H9 (cell line): ENCODE measurements at regions not wholly inside any gene's neighbourhood (a gene's known extent, or its start where the extent isn't known, plus 50 kb on each side); places are given as distances from the start of the nearest gene placed in this dataset.

Experiments
- DNase-seq: peaks from one replicate; pipeline ENCODE4 v3.0.0-alpha.2; 2017
- H2AFZ ChIP-seq: one replicate; pipeline ENCODE4 v1.6.1; 2013; ENCODE audit warnings: mild to moderate bottlenecking, low read length, control low read depth, moderate library complexity
- H2AK5ac ChIP-seq: 2 replicates; pipeline ENCODE4 v1.6.1; 2013; ENCODE audit warnings: low read length, control low read depth, mixed read lengths; ENCODE audit not compliant: insufficient read length
- H2BK120ac ChIP-seq: one replicate; pipeline ENCODE4 v1.6.1; 2013; ENCODE audit warnings: low read depth, mild to moderate bottlenecking, low read length, control low read depth, inconsistent platforms; ENCODE audit not compliant: poor library complexity, severe bottlenecking
- H2BK12ac ChIP-seq: 2 replicates; pipeline ENCODE4 v1.6.1; 2013; ENCODE audit warnings: low read length, control low read depth, mixed read lengths, low read depth; ENCODE audit not compliant: insufficient read length
- H2BK15ac ChIP-seq: 2 replicates; pipeline ENCODE4 v1.6.1; 2013; ENCODE audit warnings: low read depth, low read length, control low read depth
- H2BK20ac ChIP-seq: one replicate; pipeline ENCODE4 v1.6.1; 2013; ENCODE audit warnings: low read depth, mild to moderate bottlenecking, low read length, control low read depth, inconsistent platforms; ENCODE audit not compliant: poor library complexity, severe bottlenecking
- H2BK5ac ChIP-seq: 2 replicates; pipeline ENCODE4 v1.6.1; 2013; ENCODE audit warnings: low read length, control low read depth, mixed read lengths; ENCODE audit not compliant: insufficient read length
- H3K14ac ChIP-seq: 2 replicates; pipeline ENCODE4 v1.6.1; 2013; ENCODE audit warnings: low read length, control low read depth; ENCODE audit not compliant: insufficient read depth
- H3K18ac ChIP-seq: 2 replicates; pipeline ENCODE4 v1.6.1; 2013; ENCODE audit warnings: low read depth, mild to moderate bottlenecking, mixed read lengths, low read length, control low read depth; ENCODE audit not compliant: insufficient read length
- H3K23ac ChIP-seq: 2 replicates; pipeline ENCODE4 v1.6.1; 2013; ENCODE audit warnings: low read length, control low read depth, mixed read lengths, low read depth; ENCODE audit not compliant: insufficient read length
- H3K23me2 ChIP-seq: 2 replicates; pipeline ENCODE4 v1.6.1; 2013; ENCODE audit warnings: low read depth, mild to moderate bottlenecking, mixed read lengths, low read length, control low read depth; ENCODE audit not compliant: insufficient read length, poor library complexity, severe bottlenecking
- H3K27ac ChIP-seq: 2 replicates; pipeline ENCODE4 v1.5.1; 2013; ENCODE audit warnings: low read length, control low read depth, mixed read lengths, low read depth; ENCODE audit not compliant: insufficient read length
- H3K27me3 ChIP-seq: 2 replicates; pipeline ENCODE4 v1.6.1; 2013; ENCODE audit warnings: low read length, control low read depth, inconsistent platforms; ENCODE audit not compliant: insufficient read depth
- H3K4ac ChIP-seq: 2 replicates; pipeline ENCODE4 v1.6.1; 2013; ENCODE audit warnings: low read depth, mild to moderate bottlenecking, control low read depth, inconsistent platforms, low read length, moderate library complexity
- H3K4me1 ChIP-seq: 2 replicates; pipeline ENCODE4 v1.6.1; 2013; ENCODE audit warnings: low read length, control low read depth, inconsistent platforms; ENCODE audit not compliant: insufficient read depth
- H3K4me2 ChIP-seq: 2 replicates; pipeline ENCODE4 v1.6.1; 2013; ENCODE audit warnings: low read length, control low read depth, mixed read lengths; ENCODE audit not compliant: insufficient read length, insufficient read depth
- H3K56ac ChIP-seq: 2 replicates; pipeline ENCODE4 v1.6.1; 2013; ENCODE audit warnings: low read depth, mild to moderate bottlenecking, mixed read lengths, low read length, control low read depth; ENCODE audit not compliant: insufficient read length
- H3K79me1 ChIP-seq: 2 replicates; pipeline ENCODE4 v1.6.1; 2013; ENCODE audit warnings: low read depth, mild to moderate bottlenecking, moderate library complexity, low read length, control low read depth, inconsistent platforms; ENCODE audit not compliant: insufficient read depth, poor library complexity, severe bottlenecking
- H3K79me2 ChIP-seq: 2 replicates; pipeline ENCODE4 v1.6.1; 2013; ENCODE audit warnings: low read length, control low read depth, inconsistent platforms; ENCODE audit not compliant: insufficient read depth
- H3K9ac ChIP-seq: 2 replicates; pipeline ENCODE4 v1.6.1; 2013; ENCODE audit warnings: low read length, control low read depth, mixed read lengths; ENCODE audit not compliant: insufficient read length; ENCODE audit errors: extremely low read depth
- H3K9me3 ChIP-seq: one replicate; pipeline ENCODE4 v1.6.1; 2013; ENCODE audit warnings: low read depth, low read length, inconsistent platforms; ENCODE audit not compliant: control insufficient read depth
- H3T11ph ChIP-seq: one replicate; pipeline ENCODE4 v1.6.1; 2013; ENCODE audit warnings: mild to moderate bottlenecking, low read length, control low read depth, inconsistent platforms
- H4K20me1 ChIP-seq: one replicate; pipeline ENCODE4 v1.6.1; 2013; ENCODE audit not compliant: control insufficient read depth, insufficient read length, insufficient read depth
- H4K5ac ChIP-seq: 2 replicates; pipeline ENCODE4 v1.6.1; 2013; ENCODE audit warnings: low read depth, mild to moderate bottlenecking, mixed read lengths, low read length, control low read depth; ENCODE audit not compliant: insufficient read length
- H4K8ac ChIP-seq: replicated peaks from 2 replicates; pipeline ENCODE4 v1.6.1; 2013; ENCODE audit warnings: low read length, control low read depth, mixed read lengths, low read depth; ENCODE audit not compliant: insufficient read length
- H4K91ac ChIP-seq: 2 replicates; pipeline ENCODE4 v1.6.1; 2013; ENCODE audit warnings: low read depth, mild to moderate bottlenecking, moderate library complexity, mixed read lengths, low read length, control low read depth; ENCODE audit not compliant: insufficient read length
- H3K27ac Mint-ChIP-seq, 3 experiments: 2 replicates in 2 of 3; 3 replicates in 1 of 3; pipeline ENCODE4 v1.8.0; 2020 to 2021; ENCODE audit warnings: mixed read lengths in 3 of 3, mild to moderate bottlenecking in 1 of 3, moderate library complexity in 1 of 3
- H3K27me3 Mint-ChIP-seq: 2 replicates; pipeline ENCODE4 v1.8.0; 2021; ENCODE audit warnings: low read depth, mild to moderate bottlenecking, moderate library complexity, mixed read lengths
- H3K36me3 Mint-ChIP-seq, 3 experiments: 2 replicates in 2 of 3; 3 replicates in 1 of 3; pipeline ENCODE4 v1.8.0; 2020 to 2021; ENCODE audit warnings: low read depth in 3 of 3, mixed read lengths in 3 of 3; ENCODE audit not compliant: insufficient read depth in 1 of 3
- H3K4me1 Mint-ChIP-seq, 2 experiments: 2 replicates each; pipeline ENCODE4 v1.8.0; 2020; ENCODE audit warnings: mixed read lengths in 2 of 2
- H3K4me3 Mint-ChIP-seq, 2 experiments: 2 replicates in 1 of 2; 3 replicates in 1 of 2; pipeline ENCODE4 v1.8.0; 2020 to 2021; ENCODE audit warnings: mild to moderate bottlenecking in 2 of 2, mixed read lengths in 2 of 2, moderate library complexity in 1 of 2
- H3K9me3 Mint-ChIP-seq, 2 experiments: 2 replicates in 1 of 2; 3 replicates in 1 of 2; pipeline ENCODE4 v1.8.0; 2020; ENCODE audit warnings: mild to moderate bottlenecking in 2 of 2, mixed read lengths in 2 of 2, moderate library complexity in 1 of 2
- WGBS: extraction: QIAGEN DNeasy Blood & Tissue Kit; methylation state at CpG from one replicate; pipeline ENCODE4 v1.1.7; 2013; ENCODE audit warnings: missing lambda C conversion rate, low lambda C conversion rate, mixed read lengths; ENCODE audit not compliant: insufficient read length; ENCODE audit errors: extremely low coverage; 5-methylcytosine and 5-hydroxymethylcytosine counted together
- TF ChIP-seq, protein P1 (sequence below): fragments of 200-600 bp; sonication (generic); conservative IDR thresholded peaks from 3 replicates; pipeline ENCODE4 v1.8.0; 2021; ENCODE audit warnings: antibody characterized with exemption, mild to moderate bottlenecking

DNA sequence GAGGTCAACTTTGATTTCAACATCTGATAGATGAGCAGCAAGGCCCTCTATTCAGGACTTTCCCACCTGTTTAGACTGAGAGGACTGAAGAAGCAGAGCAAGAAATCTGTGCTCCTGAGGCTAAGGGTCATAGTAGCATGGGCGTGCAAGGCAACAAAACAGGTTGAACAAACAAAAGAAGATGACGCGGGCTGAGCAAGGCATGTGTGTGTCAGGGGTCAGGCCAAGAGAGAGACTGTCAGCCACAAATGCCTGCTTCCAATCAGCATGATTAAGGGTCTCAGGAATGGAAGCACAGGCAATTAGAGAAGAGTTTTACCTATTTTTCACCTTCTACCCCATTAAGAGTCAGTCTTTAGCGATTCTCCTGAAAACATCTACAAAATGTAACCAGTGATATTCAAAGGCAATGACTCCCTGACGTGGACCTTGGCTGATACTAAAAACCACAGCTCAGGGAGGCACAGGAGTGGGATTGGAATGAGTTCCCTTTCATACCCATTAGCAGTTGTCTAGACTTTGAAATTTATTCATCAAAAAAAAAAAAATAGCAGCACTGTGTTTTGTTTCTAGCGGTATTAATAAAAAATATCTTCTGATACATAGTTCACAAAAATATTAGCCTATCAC, 81.9 kb downstream of the DYNAP start:
- Mint-ChIP-seq H3K4me3 (no peak overlapping the region), H3K4me1 (no peaks in the 10 kb centered on the region), H3K9me3 (peaks cover 19 to 32% of the 10 kb centered on the region in 2 experiments), H3K36me3 (peaks cover 3 to 31% (median 15%) of the 10 kb centered on the region in 3 experiments; a peak in 5 of 7 replicates), H3K27ac (peak overlapping the region in 2 of 3 experiments; percentile 17 to 30; a peak in 1 of 7 replicates), H3K27me3 (no peaks in the 10 kb centered on the region)
- H2BK15ac ChIP-seq, result no peak overlapping the region
- H3K4me1 ChIP-seq, result no peaks in the 10 kb centered on the region
- no peak overlapping the region for H4K8ac ChIP-seq
- no peak overlapping the region for H2BK12ac ChIP-seq
- no peak overlapping the region for H3K9ac ChIP-seq
- H2BK120ac ChIP-seq, result no peak overlapping the region
- no peaks in the 10 kb centered on the region for H3K23me2 ChIP-seq
- no peak overlapping the region for H3K27ac ChIP-seq
- H3K79me2 ChIP-seq, result no peaks in the 10 kb centered on the region
- no peak overlapping the region for H4K5ac ChIP-seq
- H3K27me3 ChIP-seq, result no peaks in the 10 kb centered on the region
- H3T11ph ChIP-seq, result no peak overlapping the region
- H3K56ac ChIP-seq, result no peak overlapping the region
- TF ChIP-seq, protein P1, sequence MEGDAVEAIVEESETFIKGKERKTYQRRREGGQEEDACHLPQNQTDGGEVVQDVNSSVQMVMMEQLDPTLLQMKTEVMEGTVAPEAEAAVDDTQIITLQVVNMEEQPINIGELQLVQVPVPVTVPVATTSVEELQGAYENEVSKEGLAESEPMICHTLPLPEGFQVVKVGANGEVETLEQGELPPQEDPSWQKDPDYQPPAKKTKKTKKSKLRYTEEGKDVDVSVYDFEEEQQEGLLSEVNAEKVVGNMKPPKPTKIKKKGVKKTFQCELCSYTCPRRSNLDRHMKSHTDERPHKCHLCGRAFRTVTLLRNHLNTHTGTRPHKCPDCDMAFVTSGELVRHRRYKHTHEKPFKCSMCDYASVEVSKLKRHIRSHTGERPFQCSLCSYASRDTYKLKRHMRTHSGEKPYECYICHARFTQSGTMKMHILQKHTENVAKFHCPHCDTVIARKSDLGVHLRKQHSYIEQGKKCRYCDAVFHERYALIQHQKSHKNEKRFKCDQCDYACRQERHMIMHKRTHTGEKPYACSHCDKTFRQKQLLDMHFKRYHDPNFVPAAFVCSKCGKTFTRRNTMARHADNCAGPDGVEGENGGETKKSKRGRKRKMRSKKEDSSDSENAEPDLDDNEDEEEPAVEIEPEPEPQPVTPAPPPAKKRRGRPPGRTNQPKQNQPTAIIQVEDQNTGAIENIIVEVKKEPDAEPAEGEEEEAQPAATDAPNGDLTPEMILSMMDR, result no peak
- no CpG with 5 or more reads among the region's 6 CpGs for WGBS
- no peak overlapping the region for H3K4ac ChIP-seq
- no peak overlapping the region for H3K4me2 ChIP-seq
- no peak overlapping the region for H2BK20ac ChIP-seq
- H3K9me3 ChIP-seq, result peaks cover 7% of the 10 kb centered on the region
- H2AK5ac ChIP-seq, result no peak overlapping the region
- H2BK5ac ChIP-seq, result no peak overlapping the region
- no peak overlapping the region for H4K91ac ChIP-seq
- no peak overlapping the region for H3K23ac ChIP-seq
- DNase-seq, result no peak
- H2AFZ ChIP-seq, result no peak overlapping the region
- H3K18ac ChIP-seq, result no peak overlapping the region
- no peak overlapping the region for H3K14ac ChIP-seq
- no peaks in the 10 kb centered on the region for H4K20me1 ChIP-seq
- no peaks in the 10 kb centered on the region for H3K79me1 ChIP-seq
